CD14-positive monocyte (primary cell): ENCODE measurements at regions not wholly inside any gene's neighbourhood (a gene's known extent, or its start where the extent isn't known, plus 50 kb on each side); places are given as distances from the start of the nearest gene placed in this dataset.

Experiments
- DNase-seq, 3 donors: peaks; one replicate each; pipeline ENCODE4 v3.0.0-alpha.2; 2011 to 2022
- H2AFZ ChIP-seq: 2 replicates; pipeline ENCODE4 v1.6.0; 2012; ENCODE audit warnings: mild to moderate bottlenecking, low read depth, low read length, inconsistent platforms; ENCODE audit not compliant: insufficient read depth, poor library complexity, severe bottlenecking
- H3K27ac ChIP-seq, 2 donors: 1 replicate in 1 of 2; 2 replicates in 1 of 2; pipeline ENCODE4 v1.5.1; 2012 to 2013; ENCODE audit warnings: low read length in 2 of 2, control low read depth in 1 of 2, inconsistent platforms in 1 of 2, low read depth in 1 of 2, mild to moderate bottlenecking in 1 of 2
- H3K27me3 ChIP-seq, 2 donors: one replicate each; pipeline versions ENCODE4 v1.6.0 to v1.6.1; 2011 to 2013; ENCODE audit warnings: low read length in 2 of 2; ENCODE audit not compliant: control insufficient read depth in 2 of 2, insufficient read depth in 2 of 2
- H3K36me3 ChIP-seq, 2 donors: replicated peaks in 1 of 2; 1 replicate in 1 of 2; 2 replicates in 1 of 2; pipeline versions ENCODE4 v1.5.1 to v1.6.1; 2012 to 2013; ENCODE audit warnings: low read length in 2 of 2, control low read depth in 1 of 2, inconsistent platforms in 1 of 2, mild to moderate bottlenecking in 1 of 2; ENCODE audit not compliant: insufficient read depth in 2 of 2, control insufficient read depth in 1 of 2
- H3K4me1 ChIP-seq, 2 donors: 1 replicate in 1 of 2; 2 replicates in 1 of 2; pipeline versions ENCODE4 v1.5.1 to v1.6.1; 2012 to 2013; ENCODE audit warnings: low read length in 2 of 2, control low read depth in 1 of 2, inconsistent platforms in 1 of 2, mild to moderate bottlenecking in 1 of 2, moderate library complexity in 1 of 2; ENCODE audit not compliant: insufficient read depth in 2 of 2, control insufficient read depth in 1 of 2
- H3K4me2 ChIP-seq: replicated peaks from 2 replicates; pipeline ENCODE3; 2012; ENCODE audit warnings: low read length, moderate library complexity, mild to moderate bottlenecking; ENCODE audit not compliant: poor library complexity, severe bottlenecking; ENCODE audit errors: extremely low read depth
- H3K4me3 ChIP-seq, 3 experiments: fragments of 200-600 bp in 1 of 3; sonication (generic) in 1 of 3; replicated peaks in 1 of 3; 1 replicate in 2 of 3; 2 replicates in 1 of 3; pipeline ENCODE4 v1.5.1; 2011 to 2013; ENCODE audit warnings: low read length in 3 of 3, mild to moderate bottlenecking in 3 of 3, control low read depth in 2 of 3, low read depth in 2 of 3, inconsistent platforms in 1 of 3, moderate library complexity in 1 of 3
- H3K79me2 ChIP-seq: 2 replicates; pipeline ENCODE4 v1.6.0; 2012; ENCODE audit warnings: mild to moderate bottlenecking, control low read depth, inconsistent platforms, low read length, moderate library complexity; ENCODE audit not compliant: insufficient read depth
- H3K9ac ChIP-seq: 2 replicates; pipeline ENCODE4 v1.6.0; 2017; ENCODE audit warnings: low read length, mild to moderate bottlenecking; ENCODE audit not compliant: insufficient read depth, poor library complexity, severe bottlenecking
- H3K9me3 ChIP-seq, 2 donors: replicated peaks in 1 of 2; 1 replicate in 1 of 2; 2 replicates in 1 of 2; pipeline versions ENCODE4 v1.5.1 to v1.6.1; 2012 to 2013; ENCODE audit warnings: low read length in 2 of 2, control low read depth in 1 of 2; ENCODE audit not compliant: control insufficient read depth in 1 of 2, insufficient read depth in 1 of 2
- H4K20me1 ChIP-seq: 2 replicates; pipeline ENCODE4 v1.6.0; 2012; ENCODE audit warnings: mild to moderate bottlenecking, low read length, control low read depth, moderate library complexity; ENCODE audit not compliant: insufficient read depth
- H3K27ac Mint-ChIP-seq, 7 donors: one replicate each; pipeline ENCODE4 v1.8.0; 2020; ENCODE audit warnings: mild to moderate bottlenecking in 7 of 7, mixed read lengths in 7 of 7, moderate library complexity in 6 of 7, inconsistent platforms in 2 of 7
- H3K27me3 Mint-ChIP-seq, 3 donors: one replicate each; pipeline ENCODE4 v1.8.0; 2021 to 2022; ENCODE audit warnings: low read depth in 3 of 3, mild to moderate bottlenecking in 3 of 3, mixed read lengths in 3 of 3, moderate library complexity in 3 of 3, inconsistent platforms in 1 of 3
- H3K36me3 Mint-ChIP-seq, 2 donors: one replicate each; pipeline ENCODE4 v1.8.0; 2020; ENCODE audit warnings: mixed read lengths in 2 of 2, inconsistent platforms in 1 of 2, mild to moderate bottlenecking in 1 of 2
- H3K4me1 Mint-ChIP-seq: one replicate; pipeline ENCODE4 v1.8.0; 2020; ENCODE audit warnings: mild to moderate bottlenecking, mixed read lengths
- H3K4me3 Mint-ChIP-seq, 2 donors: one replicate each; pipeline ENCODE4 v1.8.0; 2020; ENCODE audit warnings: mild to moderate bottlenecking in 2 of 2, mixed read lengths in 2 of 2, moderate library complexity in 1 of 2
- H3K9me3 Mint-ChIP-seq, 7 donors: one replicate each; pipeline ENCODE4 v1.8.0; 2020 to 2022; ENCODE audit warnings: mixed read lengths in 7 of 7, mild to moderate bottlenecking in 6 of 7, moderate library complexity in 6 of 7, inconsistent platforms in 2 of 7
- CTCF ChIP-seq: fragments of 200-600 bp; IDR thresholded peaks from one replicate; pipeline ENCODE4 v1.8.0; 2022; ENCODE audit warnings: antibody characterized with exemption, mild to moderate bottlenecking
- WGBS: methylation state at CpG from one replicate; pipeline ENCODE4 v1.1.5; 2013; ENCODE audit warnings: missing lambda C conversion rate; ENCODE audit not compliant: insufficient coverage; 5-methylcytosine and 5-hydroxymethylcytosine counted together
- intact Hi-C, 2 donors: fragments of 100-400 bp; cut with micrococcal nuclease; formaldehyde crosslinking; loops; one replicate each; pipeline versions ENCODE4 v1.15.0 to v1.15.1; 2023

GRCh38 chr20:60957621-60958020 lies 294.4 kb upstream of the CDH4 start:
- no peaks in the 10 kb centered on the region for H3K36me3 Mint-ChIP-seq

GRCh38 chr20:60959971-60960370 lies 292.1 kb upstream of the CDH4 start:
- no peaks in the 10 kb centered on the region for H3K79me2 ChIP-seq
- H3K4me2 ChIP-seq, result no peak overlapping the region
- TF ChIP-seq CTCF, result no peak
- H3K4me3 ChIP-seq, result no peak overlapping the region
- H3K9ac ChIP-seq, result no peak overlapping the region
- H3K27ac Mint-ChIP-seq, result no peak overlapping the region
- H2AFZ ChIP-seq, result no peak overlapping the region
- no peak for DNase-seq
- no peak overlapping the region for H3K4me3 Mint-ChIP-seq
- peaks cover 0 to 8% (median 1%) of the 10 kb centered on the region in 7 donors for H3K9me3 Mint-ChIP-seq
- peaks cover 0 to 13% of the 10 kb centered on the region in 2 donors for H3K9me3 ChIP-seq
- H3K36me3 Mint-ChIP-seq, result no peaks in the 10 kb centered on the region
- no peaks in the 10 kb centered on the region for H4K20me1 ChIP-seq
- no peaks in the 10 kb centered on the region for H3K36me3 ChIP-seq
- intact Hi-C loops, result no loop called here
- no peak overlapping the region for H3K27ac ChIP-seq
- 100% methylated on average over 1 of the region's 3 CpGs for WGBS
- H3K27me3 Mint-ChIP-seq, result peaks cover 0 to 3% (median 1%) of the 10 kb centered on the region in 3 donors
- no peaks in the 10 kb centered on the region for H3K4me1 ChIP-seq
- no peaks in the 10 kb centered on the region for H3K4me1 Mint-ChIP-seq
- H3K27me3 ChIP-seq, result no peaks in the 10 kb centered on the region

More at GRCh38 chr20:60957621-60958020, 294.4 kb upstream of the CDH4 start:
- no peak for DNase-seq
- Mint-ChIP-seq H3K27me3 (peaks cover 0 to 3% (median 2%) of the 10 kb centered on the region in 3 donors), H3K4me1 (no peaks in the 10 kb centered on the region), H3K9me3 (peaks cover 0 to 13% (median 1%) of the 10 kb centered on the region in 7 donors), H3K27ac (no peak overlapping the region), H3K4me3 (no peak overlapping the region)
- Histone ChIP-seq H3K4me1 (no peaks in the 10 kb centered on the region), H3K4me3 (no peak overlapping the region), H3K36me3 (no peaks in the 10 kb centered on the region), H3K27me3 (no peaks in the 10 kb centered on the region), H3K9me3 (peaks cover 0 to 13% of the 10 kb centered on the region in 2 donors), H3K79me2 (no peaks in the 10 kb centered on the region), H4K20me1 (no peaks in the 10 kb centered on the region), H3K27ac (no peak overlapping the region), H3K4me2 (no peak overlapping the region), H3K9ac (no peak overlapping the region), H2AFZ (no peak overlapping the region)
- WGBS, result 50% methylated on average over 2 of the region's 3 CpGs
- no peak for TF ChIP-seq CTCF
- intact Hi-C loops, result no loop called here
